ENCODE measurements at regions not wholly inside any gene's neighbourhood (a gene's known extent, or its start where the extent isn't known, plus 50 kb on each side); places are given as distances from the start of the nearest gene placed in this dataset.

DNA sequence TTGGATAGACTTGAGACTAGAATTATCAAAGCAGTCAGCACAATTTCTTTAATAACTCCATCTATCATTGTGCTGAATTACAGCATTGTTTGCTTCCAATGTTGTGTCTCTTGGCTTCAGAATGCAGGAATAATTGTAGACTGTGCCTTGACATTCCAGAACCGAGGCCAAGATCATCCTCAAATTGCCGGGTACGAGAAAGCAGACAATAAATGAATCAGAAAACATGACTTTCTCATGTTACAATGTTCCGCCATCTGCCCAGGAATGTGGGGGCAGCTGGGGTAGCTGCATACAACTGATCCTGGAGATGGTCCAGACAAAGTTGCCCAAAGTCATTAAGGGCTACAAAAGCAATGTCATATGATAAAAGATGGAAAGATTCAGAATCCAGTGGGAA is 206.2 kb upstream of the SGCD start:
- Mint-ChIP-seq H3K27me3 (peaks cover 23% of the 10 kb centered on the region), H3K36me3 (ENCODE audit: low read depth) (no peaks in the 10 kb centered on the region), H3K27ac (no peak overlapping the region), H3K4me3 (no peak overlapping the region), H3K4me1 (no peaks in the 10 kb centered on the region)
- no peaks in the 10 kb centered on the region for H3K9me3 ChIP-seq (ENCODE audit: control insufficient read depth, low read length, poor library complexity, severe bottlenecking)
- ATAC-seq, result no peak
- no peak for DNase-seq

DNA sequence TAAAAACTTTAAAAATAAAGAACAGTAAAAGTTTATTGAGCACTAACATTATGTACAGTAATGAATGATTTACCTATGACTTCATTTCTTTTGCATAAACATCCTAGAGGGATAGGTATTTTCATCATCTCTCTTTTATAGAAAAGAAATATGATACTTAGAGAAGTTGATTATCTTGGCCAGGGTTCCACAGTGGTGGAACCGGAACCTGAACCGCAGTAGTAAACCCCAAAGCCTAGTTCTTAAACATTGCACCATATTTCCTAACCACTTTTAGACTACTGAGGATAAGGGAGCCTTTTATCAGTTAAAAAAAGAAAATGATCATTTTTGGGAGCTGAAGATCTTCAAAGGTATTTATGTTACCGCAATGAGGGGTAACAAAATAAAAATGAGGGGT is 205.7 kb upstream of the SGCD start:
- no peak for ATAC-seq
- DNase-seq, result no peak
- no peaks in the 10 kb centered on the region for H3K9me3 ChIP-seq (ENCODE audit: control insufficient read depth, low read length, poor library complexity, severe bottlenecking)
- H3K27ac Mint-ChIP-seq, result no peak overlapping the region
- H3K27me3 Mint-ChIP-seq, result peaks cover 22% of the 10 kb centered on the region
- no peak overlapping the region for H3K4me3 Mint-ChIP-seq
- no peaks in the 10 kb centered on the region for H3K36me3 Mint-ChIP-seq (ENCODE audit: low read depth)
- H3K4me1 Mint-ChIP-seq, result no peaks in the 10 kb centered on the region

DNA sequence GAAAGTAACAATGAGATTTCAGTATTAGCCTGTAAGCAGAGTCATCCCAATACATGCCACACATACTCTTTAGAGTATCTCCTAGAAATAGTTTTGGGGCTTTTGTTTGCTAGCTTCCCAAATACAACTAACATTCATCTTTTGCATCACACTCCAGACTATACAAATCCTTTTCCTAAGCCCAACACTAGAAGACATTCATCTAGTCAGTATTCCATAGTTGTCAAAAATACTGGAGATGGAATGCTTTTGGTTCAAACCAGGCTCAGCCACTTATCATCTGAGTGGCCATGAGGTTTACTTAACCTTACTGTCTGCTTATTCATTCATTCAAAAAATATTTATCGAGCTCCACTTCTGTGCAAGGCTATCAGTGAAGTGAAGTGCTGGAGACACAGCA is 205.1 kb upstream of the SGCD start:
- peaks cover 19% of the 10 kb centered on the region for H3K27me3 Mint-ChIP-seq
- no peak overlapping the region for H3K27ac Mint-ChIP-seq
- no peaks in the 10 kb centered on the region for H3K36me3 Mint-ChIP-seq (ENCODE audit: low read depth)
- no peaks in the 10 kb centered on the region for H3K9me3 ChIP-seq (ENCODE audit: control insufficient read depth, low read length, poor library complexity, severe bottlenecking)
- no peak overlapping the region for H3K4me3 Mint-ChIP-seq
- ATAC-seq (no peak), DNase-seq (no peak)
- no peaks in the 10 kb centered on the region for H3K4me1 Mint-ChIP-seq

DNA sequence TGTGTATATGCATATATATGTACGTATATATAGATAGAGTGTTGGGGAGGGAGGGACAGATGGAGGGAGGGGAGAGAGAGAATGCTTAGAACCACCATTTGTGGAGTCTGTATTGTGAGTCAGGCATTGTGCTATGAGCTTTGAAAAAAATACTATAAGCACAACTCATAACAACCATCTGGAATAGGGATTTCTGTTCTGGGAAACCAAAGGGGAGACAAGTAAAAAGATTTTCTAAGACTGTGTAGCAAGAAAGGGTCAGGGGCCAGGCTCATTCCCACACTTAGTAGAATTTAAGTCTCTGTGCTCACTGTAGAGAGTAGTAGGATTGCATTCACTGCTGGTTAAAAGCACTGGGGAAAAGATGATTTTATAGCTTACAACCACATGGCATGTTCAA is 202.3 kb upstream of the SGCD start:
- H3K4me1 Mint-ChIP-seq, result no peaks in the 10 kb centered on the region
- no peaks in the 10 kb centered on the region for H3K36me3 Mint-ChIP-seq (ENCODE audit: low read depth)
- H3K9me3 ChIP-seq (ENCODE audit: control insufficient read depth, low read length, poor library complexity, severe bottlenecking), result no peaks in the 10 kb centered on the region
- H3K27ac Mint-ChIP-seq, result no peak overlapping the region
- H3K4me3 Mint-ChIP-seq, result no peak overlapping the region
- H3K27me3 Mint-ChIP-seq, result peaks cover 8% of the 10 kb centered on the region
- no peak for ATAC-seq
- DNase-seq, result no peak

DNA sequence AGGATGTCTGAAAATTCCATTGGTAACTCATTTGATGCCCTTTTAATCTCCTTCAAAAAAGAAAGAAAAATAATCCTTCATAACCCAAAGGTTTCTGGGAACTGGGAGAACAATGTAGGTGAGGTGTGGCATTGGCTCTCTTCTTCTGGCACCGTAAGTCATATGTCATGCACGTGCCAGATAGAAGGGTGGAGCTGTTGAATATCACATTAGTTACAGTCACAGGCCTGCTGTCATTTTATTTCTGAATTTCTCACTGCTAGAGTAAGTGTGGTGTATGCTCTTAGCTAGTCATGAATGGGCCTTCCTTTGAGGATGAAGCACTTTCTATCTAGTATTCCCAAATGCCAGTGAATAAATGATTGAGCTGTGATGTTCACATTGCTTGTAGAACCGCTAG is 201.8 kb upstream of the SGCD start:
- DNase-seq (no peak), ATAC-seq (no peak)
- no peaks in the 10 kb centered on the region for H3K4me1 Mint-ChIP-seq
- no peak overlapping the region for H3K4me3 Mint-ChIP-seq
- no peaks in the 10 kb centered on the region for H3K9me3 ChIP-seq (ENCODE audit: control insufficient read depth, low read length, poor library complexity, severe bottlenecking)
- H3K27me3 Mint-ChIP-seq, result peaks cover 8% of the 10 kb centered on the region
- H3K27ac Mint-ChIP-seq, result no peak overlapping the region
- H3K36me3 Mint-ChIP-seq (ENCODE audit: low read depth), result no peaks in the 10 kb centered on the region

DNA sequence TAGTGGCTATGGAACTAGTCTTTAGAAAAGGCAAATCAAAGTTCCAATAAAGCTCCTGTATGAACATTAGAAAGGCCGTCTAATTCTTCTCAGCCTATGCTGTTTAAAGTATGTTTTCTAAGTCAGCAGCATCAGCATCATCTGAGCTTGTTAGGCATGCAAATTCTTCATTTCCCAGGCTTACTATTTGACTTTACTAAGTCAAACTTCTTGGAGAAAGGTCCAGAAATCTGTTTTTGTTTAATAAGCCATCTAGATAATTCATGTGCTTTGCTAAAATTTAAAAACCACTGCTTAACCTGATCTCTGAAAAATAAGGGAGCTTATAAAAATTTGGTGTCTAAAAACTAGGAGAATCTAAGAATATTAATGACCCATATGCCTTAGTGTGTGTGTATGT is 200.2 kb upstream of the SGCD start:
- Mint-ChIP-seq H3K4me3 (no peak overlapping the region), H3K27ac (no peak overlapping the region), H3K36me3 (ENCODE audit: low read depth) (no peaks in the 10 kb centered on the region), H3K4me1 (no peaks in the 10 kb centered on the region), H3K27me3 (no peaks in the 10 kb centered on the region)
- no peak for DNase-seq
- H3K9me3 ChIP-seq (ENCODE audit: control insufficient read depth, low read length, poor library complexity, severe bottlenecking), result no peaks in the 10 kb centered on the region
- no peak for ATAC-seq

DNA sequence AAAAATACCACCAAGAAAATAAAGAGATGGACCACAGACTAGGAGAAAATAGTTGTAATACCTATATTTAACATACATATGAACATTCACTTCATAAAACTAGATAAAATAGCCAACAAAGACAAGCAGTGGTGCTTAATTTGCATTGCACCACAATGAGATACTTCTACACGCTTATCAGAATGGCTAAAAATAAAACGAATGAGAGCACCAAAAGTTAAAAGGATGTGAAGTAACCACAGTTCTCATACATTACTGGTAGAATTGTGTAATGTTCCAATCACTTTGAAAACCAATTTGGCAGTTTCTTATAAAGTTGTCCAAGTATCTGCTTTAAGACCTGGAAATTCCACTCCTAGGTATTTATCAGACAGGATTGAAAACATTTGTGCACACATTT is 198.9 kb upstream of the SGCD start:
- Mint-ChIP-seq H3K4me1 (no peaks in the 10 kb centered on the region), H3K27me3 (no peaks in the 10 kb centered on the region), H3K36me3 (ENCODE audit: low read depth) (no peaks in the 10 kb centered on the region), H3K27ac (no peak overlapping the region), H3K4me3 (no peak overlapping the region)
- H3K9me3 ChIP-seq (ENCODE audit: control insufficient read depth, low read length, poor library complexity, severe bottlenecking), result no peaks in the 10 kb centered on the region
- no peak for ATAC-seq
- DNase-seq, result no peak

DNA sequence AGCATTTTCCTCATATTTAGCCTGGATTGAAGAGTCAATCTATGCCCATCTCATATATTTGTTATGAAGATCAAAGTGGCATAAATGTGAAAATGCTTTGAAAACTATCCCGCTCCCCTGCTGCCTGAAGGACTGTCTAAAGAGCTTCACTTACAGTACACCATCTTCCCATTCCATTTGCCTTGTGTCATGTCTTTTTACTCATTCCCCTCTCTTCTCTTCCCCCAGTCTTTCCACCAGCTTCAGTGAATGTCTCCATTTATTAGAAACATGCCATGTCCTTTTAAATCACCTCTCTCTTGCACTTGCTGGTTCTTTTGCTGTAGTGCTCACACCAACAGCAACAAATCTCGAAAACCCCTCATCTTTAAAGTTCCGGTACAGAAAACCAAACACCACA is 192.7 kb upstream of the SGCD start:
- H3K9me3 ChIP-seq (ENCODE audit: control insufficient read depth, low read length, poor library complexity, severe bottlenecking), result no peaks in the 10 kb centered on the region
- Mint-ChIP-seq H3K27ac (no peak overlapping the region), H3K36me3 (ENCODE audit: low read depth) (no peaks in the 10 kb centered on the region), H3K4me3 (no peak overlapping the region), H3K4me1 (no peaks in the 10 kb centered on the region), H3K27me3 (no peaks in the 10 kb centered on the region)
- DNase-seq (no peak), ATAC-seq (no peak)

DNA sequence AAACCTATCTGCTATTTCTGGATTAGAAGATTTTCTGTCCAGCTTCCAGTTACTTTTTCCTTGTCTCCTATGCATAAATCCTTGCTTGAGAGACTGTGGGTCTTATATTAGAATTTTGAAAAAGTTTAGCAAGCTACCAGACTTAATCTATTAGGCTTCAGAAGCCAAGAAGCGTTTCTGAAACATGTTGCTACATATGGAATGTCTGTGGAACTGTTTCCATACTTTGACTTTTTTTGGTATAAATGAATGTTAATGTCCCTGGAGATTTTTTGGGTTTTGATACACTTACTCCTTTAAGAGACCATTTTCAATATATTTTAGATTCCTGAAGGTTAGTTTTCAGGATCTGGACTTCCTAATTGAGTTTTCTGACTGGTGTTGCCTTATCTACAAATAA is 191.4 kb upstream of the SGCD start:
- Mint-ChIP-seq H3K4me1 (no peaks in the 10 kb centered on the region), H3K27ac (no peak overlapping the region), H3K36me3 (ENCODE audit: low read depth) (no peaks in the 10 kb centered on the region), H3K4me3 (no peak overlapping the region), H3K27me3 (no peaks in the 10 kb centered on the region)
- ATAC-seq, result no peak
- no peak for DNase-seq
- H3K9me3 ChIP-seq (ENCODE audit: control insufficient read depth, low read length, poor library complexity, severe bottlenecking), result no peaks in the 10 kb centered on the region

DNA sequence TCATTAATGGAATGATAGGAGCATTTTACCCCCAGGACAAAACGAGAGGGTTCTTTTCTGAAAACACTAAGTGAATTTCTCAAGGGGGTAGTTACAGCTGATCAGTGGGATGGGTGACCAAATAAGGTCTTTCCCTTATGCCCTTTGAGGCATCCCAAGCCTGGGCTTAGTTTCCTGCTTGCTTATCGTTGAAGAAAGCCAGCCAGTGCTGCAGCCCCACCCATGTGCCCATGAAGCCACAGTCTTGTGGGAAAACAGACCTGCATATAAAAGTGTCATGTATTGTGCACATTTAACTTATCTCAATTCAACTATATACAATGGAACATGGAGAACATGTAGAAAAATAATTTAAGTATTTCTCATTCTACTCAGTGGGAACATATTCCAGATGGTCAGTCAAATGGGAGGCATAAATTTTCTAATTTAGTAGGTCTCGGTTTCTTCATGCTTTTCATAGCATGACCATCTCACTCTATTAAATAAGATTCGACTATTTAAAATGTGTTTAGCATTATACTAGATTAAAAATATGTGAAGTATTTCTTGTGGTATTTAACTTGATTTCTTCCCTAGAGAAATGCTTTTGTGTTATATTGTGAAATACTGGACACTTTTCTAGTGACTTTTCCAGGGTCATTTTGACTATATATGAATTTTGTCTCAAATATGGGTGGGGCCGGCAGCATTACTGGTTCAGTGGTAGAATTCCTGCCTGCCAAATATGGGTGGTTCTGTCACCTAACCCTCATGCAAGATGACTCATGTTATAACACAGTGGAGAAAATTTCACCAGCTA is 189.7 kb upstream of the SGCD start:
- ATAC-seq (no peak), DNase-seq (no peak)
- H3K27ac Mint-ChIP-seq, result no peak overlapping the region
- no peaks in the 10 kb centered on the region for H3K27me3 Mint-ChIP-seq
- no peak overlapping the region for H3K4me3 Mint-ChIP-seq
- H3K9me3 ChIP-seq (ENCODE audit: control insufficient read depth, low read length, poor library complexity, severe bottlenecking), result no peaks in the 10 kb centered on the region
- H3K36me3 Mint-ChIP-seq (ENCODE audit: low read depth), result no peaks in the 10 kb centered on the region
- H3K4me1 Mint-ChIP-seq, result no peaks in the 10 kb centered on the region

DNA sequence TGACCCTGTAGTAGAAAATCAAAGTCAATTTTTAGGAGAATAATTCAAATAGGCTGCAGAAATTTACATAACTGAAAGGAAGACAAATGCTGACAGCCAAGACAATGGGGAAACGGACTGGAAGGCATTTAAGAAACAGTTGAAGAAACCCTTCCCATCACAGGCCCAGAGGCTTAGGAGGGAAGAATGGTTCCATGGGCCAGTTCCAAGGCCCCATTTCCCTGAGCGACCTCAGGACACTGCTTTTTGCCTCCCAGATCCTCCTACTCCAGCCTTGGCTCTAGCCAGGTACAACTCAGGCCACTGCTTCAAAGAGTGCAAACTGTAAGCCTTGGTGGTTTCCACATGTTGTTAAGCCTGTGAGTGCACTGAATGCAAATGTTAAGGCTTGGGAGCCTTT is 184.1 kb upstream of the SGCD start:
- Mint-ChIP-seq H3K27ac (no peak overlapping the region), H3K27me3 (no peaks in the 10 kb centered on the region), H3K4me3 (no peak overlapping the region), H3K4me1 (no peaks in the 10 kb centered on the region), H3K36me3 (ENCODE audit: low read depth) (no peaks in the 10 kb centered on the region)
- no peak for DNase-seq
- ATAC-seq, result no peak
- H3K9me3 ChIP-seq (ENCODE audit: control insufficient read depth, low read length, poor library complexity, severe bottlenecking), result no peaks in the 10 kb centered on the region

DNA sequence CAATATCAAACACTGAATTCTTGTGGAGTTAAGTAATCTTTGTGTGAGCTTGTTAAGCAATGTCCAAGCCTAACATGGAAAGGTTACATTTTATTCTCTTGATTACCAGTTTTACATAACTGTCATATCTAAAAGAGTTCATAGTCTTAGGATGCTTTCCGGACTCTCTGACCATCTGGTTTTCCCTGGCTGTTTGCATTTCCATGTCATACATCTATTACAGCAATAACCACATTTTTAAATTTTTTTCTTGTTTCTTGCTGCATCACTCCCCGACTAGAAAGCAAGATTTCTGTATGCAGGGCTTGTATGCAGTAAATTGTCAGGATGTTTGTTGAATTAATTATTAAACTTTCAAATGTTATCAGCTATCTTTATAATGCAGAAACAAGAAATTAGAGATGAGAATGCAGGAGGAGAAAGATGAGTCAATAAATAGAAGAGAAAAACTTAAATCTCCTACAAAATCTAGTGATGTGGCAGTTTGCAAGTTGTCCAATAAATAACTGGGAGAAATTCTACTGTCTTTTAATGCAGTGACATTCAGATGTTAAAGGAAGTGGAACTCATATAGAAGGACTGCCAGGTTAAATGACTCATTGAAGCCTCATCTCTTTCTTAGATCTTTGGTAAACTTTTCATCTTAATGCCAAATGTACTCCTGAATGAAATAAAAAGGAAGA is 179.6 kb upstream of the SGCD start:
- no peak overlapping the region for H3K27ac Mint-ChIP-seq
- ATAC-seq, result no peak

DNA sequence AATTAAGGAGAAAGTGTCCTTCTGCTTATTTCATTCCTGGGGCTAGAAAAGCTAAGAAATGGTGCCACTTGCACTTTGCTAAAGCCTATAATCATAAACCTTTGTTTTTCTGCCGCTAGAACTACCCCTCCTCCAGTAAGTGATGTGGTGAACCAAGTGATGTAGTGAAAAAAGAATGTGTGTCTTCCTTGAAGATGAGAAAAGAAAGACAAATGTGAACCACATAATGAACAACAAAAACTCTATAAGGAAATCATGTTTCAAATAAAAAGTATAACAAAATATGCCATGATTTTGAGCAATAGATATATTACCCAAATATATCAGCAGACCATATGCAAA is 179.0 kb upstream of the SGCD start:
- ATAC-seq, result no peak
- Mint-ChIP-seq H3K36me3 (ENCODE audit: low read depth) (no peaks in the 10 kb centered on the region), H3K27me3 (peaks cover under 1% of the 10 kb centered on the region), H3K4me3 (no peak overlapping the region), H3K27ac (no peak overlapping the region), H3K4me1 (no peaks in the 10 kb centered on the region)
- DNase-seq, result no peak
- no peaks in the 10 kb centered on the region for H3K9me3 ChIP-seq (ENCODE audit: control insufficient read depth, low read length, poor library complexity, severe bottlenecking)

More for the DNA sequence above, 179.6 kb upstream of the SGCD start:
- H3K9me3 ChIP-seq (ENCODE audit: control insufficient read depth, low read length, poor library complexity, severe bottlenecking), result no peaks in the 10 kb centered on the region
- H3K4me1 Mint-ChIP-seq, result no peaks in the 10 kb centered on the region
- H3K36me3 Mint-ChIP-seq (ENCODE audit: low read depth), result no peaks in the 10 kb centered on the region
- DNase-seq, result no peak
- no peaks in the 10 kb centered on the region for H3K27me3 Mint-ChIP-seq
- no peak overlapping the region for H3K4me3 Mint-ChIP-seq

DNA sequence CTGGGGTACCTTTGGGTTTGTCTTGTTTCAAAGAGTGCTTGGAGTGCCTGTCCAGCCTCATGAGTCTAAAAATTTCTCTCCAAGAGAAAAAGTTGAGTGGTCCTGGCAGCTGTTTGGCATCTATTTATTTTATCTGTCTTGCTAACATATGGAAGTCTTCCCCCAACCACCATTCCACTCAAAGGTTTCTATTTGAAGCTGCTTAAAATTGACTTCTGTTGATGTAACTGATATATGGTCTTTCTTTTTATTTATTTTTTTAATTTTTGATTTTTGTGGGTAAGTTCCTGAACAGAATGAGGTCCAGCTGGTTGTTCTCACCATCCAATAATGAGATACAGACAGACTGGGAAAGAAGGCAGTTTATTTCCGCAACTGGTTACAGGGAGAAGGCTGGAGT is 178.7 kb upstream of the SGCD start:
- no peak overlapping the region for H3K4me3 Mint-ChIP-seq
- peaks cover 4% of the 10 kb centered on the region for H3K27me3 Mint-ChIP-seq

More for the DNA sequence above, 178.7 kb upstream of the SGCD start:
- Mint-ChIP-seq H3K36me3 (ENCODE audit: low read depth) (no peaks in the 10 kb centered on the region), H3K27ac (no peak overlapping the region), H3K4me1 (no peaks in the 10 kb centered on the region)
- DNase-seq (no peak), ATAC-seq (no peak)
- no peaks in the 10 kb centered on the region for H3K9me3 ChIP-seq (ENCODE audit: control insufficient read depth, low read length, poor library complexity, severe bottlenecking)
